GM10248 (cell line): ENCODE measurements at regions not wholly inside any gene's neighbourhood (a gene's known extent, or its start where the extent isn't known, plus 50 kb on each side); places are given as distances from the start of the nearest gene placed in this dataset.

Experiments used
- CTCF ChIA-PET: fragments of 300-600 bp; sonication (Branson Sonifier 250); formaldehyde crosslinking; extraction: SDS; loops from one replicate; lab custom pipeline; 2021; ENCODE audit warnings: antibody characterized with exemption; lab: Yijun Ruan, JAX
- POLR2A ChIA-PET: fragments of 350-650 bp; sonication (Branson Sonifier 250); formaldehyde crosslinking; extraction: SDS; loops from one replicate; lab custom pipeline; 2020; ENCODE audit warnings: antibody characterized with exemption; lab: Yijun Ruan, JAX
- DNase-seq: peaks from one replicate; pipeline ENCODE4 v3.0.0; 2012; ENCODE audit errors: extremely low spot score
- TF ChIP-seq, protein P1 (sequence below): IDR thresholded peaks from 2 replicates; pipeline ENCODE4 v1.5.1; 2012; ENCODE audit warnings: mild to moderate bottlenecking, low read depth; ENCODE audit errors: extremely low read depth, missing control alignments, control extremely low read depth

DNA sequence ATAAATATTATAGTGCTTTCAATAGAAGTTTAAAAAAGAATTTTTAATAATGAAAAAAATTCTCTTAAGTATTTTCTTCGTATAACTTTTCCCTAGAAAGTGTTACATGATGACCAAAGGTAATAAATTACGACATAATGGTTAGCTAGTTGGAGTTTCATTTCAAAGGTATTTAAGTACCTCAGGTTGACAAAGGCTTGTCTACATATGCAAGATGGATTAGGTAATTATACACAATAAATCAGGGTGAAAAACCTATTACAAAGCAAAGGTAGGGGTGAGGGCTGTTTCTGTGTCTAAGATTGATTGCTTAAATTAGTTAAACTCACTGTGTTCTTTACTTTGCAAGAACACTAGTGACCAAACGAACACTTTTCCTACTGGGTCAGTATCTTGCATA lies 508.5 kb upstream of the FAT1 start:
- ChIA-PET CTCF (interaction anchor here (1.4 kb wide), 1 partner anchor 13 kb away, joined by 4 read pairs; no protein-coding TSS in a partner anchor), POLR2A (no interaction called here)
- DNase-seq, result no peak
- TF ChIP-seq, protein P1, sequence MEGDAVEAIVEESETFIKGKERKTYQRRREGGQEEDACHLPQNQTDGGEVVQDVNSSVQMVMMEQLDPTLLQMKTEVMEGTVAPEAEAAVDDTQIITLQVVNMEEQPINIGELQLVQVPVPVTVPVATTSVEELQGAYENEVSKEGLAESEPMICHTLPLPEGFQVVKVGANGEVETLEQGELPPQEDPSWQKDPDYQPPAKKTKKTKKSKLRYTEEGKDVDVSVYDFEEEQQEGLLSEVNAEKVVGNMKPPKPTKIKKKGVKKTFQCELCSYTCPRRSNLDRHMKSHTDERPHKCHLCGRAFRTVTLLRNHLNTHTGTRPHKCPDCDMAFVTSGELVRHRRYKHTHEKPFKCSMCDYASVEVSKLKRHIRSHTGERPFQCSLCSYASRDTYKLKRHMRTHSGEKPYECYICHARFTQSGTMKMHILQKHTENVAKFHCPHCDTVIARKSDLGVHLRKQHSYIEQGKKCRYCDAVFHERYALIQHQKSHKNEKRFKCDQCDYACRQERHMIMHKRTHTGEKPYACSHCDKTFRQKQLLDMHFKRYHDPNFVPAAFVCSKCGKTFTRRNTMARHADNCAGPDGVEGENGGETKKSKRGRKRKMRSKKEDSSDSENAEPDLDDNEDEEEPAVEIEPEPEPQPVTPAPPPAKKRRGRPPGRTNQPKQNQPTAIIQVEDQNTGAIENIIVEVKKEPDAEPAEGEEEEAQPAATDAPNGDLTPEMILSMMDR, result no peak

DNA sequence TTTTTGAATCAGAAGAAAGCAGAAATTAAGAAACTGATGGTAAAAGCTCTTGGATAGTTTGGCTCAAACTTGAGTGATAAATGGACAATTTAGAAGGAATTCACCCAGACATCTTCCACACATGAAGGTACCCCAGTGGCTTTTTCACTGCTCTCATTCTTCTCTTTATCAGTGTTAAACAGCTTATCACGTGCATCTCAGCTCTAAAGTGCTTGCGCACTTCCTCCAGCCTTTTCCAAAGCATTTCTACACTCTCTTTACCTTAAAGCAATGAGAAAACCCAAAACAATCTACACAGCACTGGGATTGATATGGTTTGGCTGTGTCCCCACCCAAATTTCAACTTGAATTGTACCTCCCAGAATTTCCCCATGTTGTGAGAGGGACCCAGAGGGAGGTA lies 509.1 kb upstream of the FAT1 start:
- TF ChIP-seq, protein P1, result no peak
- ChIA-PET POLR2A (no interaction called here), CTCF (interaction anchor here (1.4 kb wide), 1 partner anchor 13 kb away, joined by 4 read pairs; no protein-coding TSS in a partner anchor)
- DNase-seq, result no peak

DNA sequence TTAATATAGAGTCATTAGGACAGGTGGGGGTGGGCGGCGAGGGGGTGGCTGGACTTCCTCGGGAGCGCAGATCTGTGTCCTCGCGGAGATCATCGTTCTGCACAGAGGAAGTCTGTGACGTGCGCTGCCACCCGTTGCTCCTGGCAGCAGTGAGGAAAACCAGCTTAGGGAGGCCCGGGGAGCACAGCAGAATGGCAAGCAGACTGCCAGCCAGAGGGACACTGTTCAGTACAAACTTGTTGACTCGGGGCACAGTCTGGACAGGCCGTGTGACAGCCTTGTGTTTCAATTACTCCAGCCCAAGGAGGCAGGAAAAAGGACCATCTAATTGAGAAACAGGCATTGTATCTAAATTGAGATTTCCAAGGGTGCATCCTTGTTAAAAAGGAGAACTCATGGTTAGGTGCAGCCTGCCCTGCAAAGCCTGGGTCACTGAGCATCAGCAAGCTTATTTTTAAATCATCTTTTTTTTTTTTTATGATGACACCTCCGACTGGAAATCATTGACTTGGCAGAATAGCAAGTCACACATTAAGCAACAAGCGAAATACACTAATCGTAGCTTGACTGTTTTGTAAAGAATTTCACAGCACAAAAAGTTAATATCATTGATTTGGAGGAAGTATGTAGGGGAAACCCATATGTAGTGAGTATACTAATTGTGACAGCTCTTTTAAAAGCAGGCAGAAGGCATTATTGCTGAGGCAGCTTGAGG lies 512.0 kb upstream of the FAT1 start:
- TF ChIP-seq, protein P1, result no peak
- no peak for DNase-seq
- ChIA-PET CTCF (interaction anchor here (0.8 kb wide), 1 partner anchor 12 kb away, joined by 3 read pairs; no protein-coding TSS in a partner anchor), POLR2A (no interaction called here)

DNA sequence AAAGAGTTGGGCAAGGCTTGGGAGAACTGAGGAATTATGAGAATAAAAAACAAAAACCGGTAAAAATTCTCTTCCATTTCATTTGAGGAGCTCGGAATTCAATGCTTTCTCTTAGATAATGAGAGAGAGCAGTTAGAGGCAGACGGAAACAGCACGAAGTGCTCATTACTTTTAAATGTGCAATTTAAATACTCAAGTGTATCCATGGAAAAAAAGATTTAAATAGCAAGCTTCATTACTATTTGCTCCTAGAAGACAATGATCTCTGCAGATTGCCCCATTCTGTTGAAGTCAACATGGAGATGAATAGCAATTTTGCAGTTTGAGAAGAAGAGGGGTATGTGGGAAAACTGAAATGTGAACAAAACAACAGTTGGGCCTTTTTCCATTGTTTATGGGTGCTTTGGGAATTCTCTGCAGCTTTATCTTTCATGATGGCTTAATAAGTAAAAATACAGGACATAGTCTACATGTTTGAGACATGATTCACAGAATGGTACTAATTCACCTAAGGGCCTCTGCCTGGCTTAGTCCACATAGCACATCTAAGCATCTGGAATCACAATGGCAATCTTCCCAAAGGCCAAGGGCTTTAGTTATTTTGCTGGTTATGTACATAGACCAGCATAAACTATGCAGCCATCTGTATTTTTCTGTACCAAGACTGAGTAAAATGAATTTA lies 512.7 kb upstream of the FAT1 start:
- TF ChIP-seq, protein P1, result no peak
- ChIA-PET CTCF (interaction anchor here (0.8 kb wide), 1 partner anchor 11 kb away, joined by 3 read pairs; no protein-coding TSS in a partner anchor), POLR2A (no interaction called here)
- no peak for DNase-seq

DNA sequence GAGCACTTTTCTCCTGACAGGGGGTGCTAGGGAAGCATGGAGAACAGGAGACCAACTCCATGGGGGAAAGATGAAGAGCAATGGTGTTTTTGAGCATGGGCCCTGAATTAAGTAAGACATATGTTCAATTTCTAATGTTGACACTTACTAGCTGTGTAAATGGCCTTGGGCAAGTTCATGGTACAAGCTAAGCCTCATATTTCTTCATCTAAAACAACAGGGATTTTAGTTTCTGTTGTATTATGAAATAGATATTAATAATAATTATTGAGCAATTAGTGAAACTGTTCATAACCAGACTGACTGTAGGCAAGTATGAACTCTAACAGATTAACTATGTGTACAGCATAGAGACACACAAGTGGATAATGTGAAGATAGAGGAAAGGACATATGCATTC lies 515.0 kb upstream of the FAT1 start:
- ChIA-PET CTCF (no interaction called here), POLR2A (no interaction called here)
- TF ChIP-seq, protein P1, result no peak
- DNase-seq, result no peak

DNA sequence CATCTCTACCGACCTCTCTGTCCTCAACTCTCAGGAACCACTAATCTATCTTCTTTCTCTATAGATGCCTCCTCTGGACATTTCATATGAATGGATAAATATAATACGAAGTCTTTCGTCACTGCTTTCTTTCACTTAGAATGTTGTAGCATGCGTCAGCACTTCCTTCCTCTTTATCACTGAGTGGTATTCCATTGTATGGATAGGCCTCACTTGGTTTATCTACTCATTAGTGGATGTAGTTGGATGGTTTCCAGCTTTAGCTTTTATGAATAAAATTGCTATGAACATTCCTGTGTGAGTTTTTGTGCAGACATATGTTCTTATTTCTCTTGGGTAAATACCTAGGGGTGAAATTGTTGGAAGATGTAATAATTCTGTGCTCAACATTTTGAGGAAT lies 528.2 kb upstream of the FAT1 start:
- ChIA-PET CTCF (no interaction called here), POLR2A (no interaction called here)
- TF ChIP-seq, protein P1, result no peak
- DNase-seq, result no peak
